ENCODE measurements at regions not wholly inside any gene's neighbourhood (a gene's known extent, or its start where the extent isn't known, plus 50 kb on each side); places are given as distances from the start of the nearest gene placed in this dataset.
"Not testable (repeated sequence)": the region's sequence is repeated elsewhere in the genome, so short reads cannot be mapped to it uniquely, and the experiment has no call there.

GRCh38 chr2:61774351-61774750, 79.5 kb downstream of the FAM161A start:
- DNase-seq: no peak

DNA sequence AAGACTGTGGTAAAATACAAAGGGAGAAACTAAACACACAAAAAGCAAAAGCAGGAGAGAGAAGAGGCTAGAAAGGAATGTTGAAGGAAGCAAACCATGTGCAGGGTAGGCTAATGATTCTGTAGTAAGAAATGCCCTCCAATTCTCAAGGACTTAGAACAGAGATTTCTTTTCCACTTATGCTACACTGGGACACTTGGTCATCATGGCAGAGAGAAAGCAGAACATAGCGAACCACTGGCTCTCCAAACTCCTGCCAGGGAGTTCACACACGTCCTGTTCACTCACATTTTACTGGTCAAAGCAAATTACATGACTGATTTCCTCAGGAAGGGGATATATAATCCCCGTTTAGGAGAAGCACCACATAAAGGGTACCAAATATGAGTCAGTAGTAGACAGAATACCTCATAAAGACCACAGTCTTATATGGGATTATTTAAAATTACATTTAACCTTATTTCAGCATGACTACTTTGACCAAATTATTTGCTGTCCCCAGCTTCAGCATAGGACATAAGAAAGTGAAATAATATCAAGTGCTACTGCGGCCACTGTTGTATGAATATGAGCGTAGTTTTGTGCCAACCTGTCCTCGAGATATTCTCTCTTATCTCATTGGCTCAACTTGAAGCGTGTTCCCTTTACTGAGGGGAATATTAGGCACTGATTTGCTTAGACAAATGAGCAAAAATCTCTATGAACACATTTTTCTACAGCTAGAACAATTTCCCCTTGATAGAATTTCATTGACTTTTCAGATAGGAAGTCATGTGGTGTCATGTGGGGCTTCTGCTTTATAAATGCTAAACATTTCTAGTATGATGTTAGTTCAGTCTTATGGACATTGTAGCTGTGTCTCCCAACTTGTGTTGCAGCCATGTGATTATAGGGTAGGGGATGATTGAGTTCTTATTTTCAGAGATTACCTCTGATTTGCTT, 81.7 kb downstream of the FAM161A start:
- no peak for DNase-seq

GRCh38 chr2:61770746-61771145, 83.1 kb downstream of the FAM161A start:
- no peak for DNase-seq

GRCh38 chr2:61770298-61770697, 83.6 kb downstream of the FAM161A start:
- no peak for DNase-seq

- DNase-seq: no peak
Measured at GRCh38 chr2:61769093-61769675, 84.7 kb downstream of the FAM161A start.

DNA sequence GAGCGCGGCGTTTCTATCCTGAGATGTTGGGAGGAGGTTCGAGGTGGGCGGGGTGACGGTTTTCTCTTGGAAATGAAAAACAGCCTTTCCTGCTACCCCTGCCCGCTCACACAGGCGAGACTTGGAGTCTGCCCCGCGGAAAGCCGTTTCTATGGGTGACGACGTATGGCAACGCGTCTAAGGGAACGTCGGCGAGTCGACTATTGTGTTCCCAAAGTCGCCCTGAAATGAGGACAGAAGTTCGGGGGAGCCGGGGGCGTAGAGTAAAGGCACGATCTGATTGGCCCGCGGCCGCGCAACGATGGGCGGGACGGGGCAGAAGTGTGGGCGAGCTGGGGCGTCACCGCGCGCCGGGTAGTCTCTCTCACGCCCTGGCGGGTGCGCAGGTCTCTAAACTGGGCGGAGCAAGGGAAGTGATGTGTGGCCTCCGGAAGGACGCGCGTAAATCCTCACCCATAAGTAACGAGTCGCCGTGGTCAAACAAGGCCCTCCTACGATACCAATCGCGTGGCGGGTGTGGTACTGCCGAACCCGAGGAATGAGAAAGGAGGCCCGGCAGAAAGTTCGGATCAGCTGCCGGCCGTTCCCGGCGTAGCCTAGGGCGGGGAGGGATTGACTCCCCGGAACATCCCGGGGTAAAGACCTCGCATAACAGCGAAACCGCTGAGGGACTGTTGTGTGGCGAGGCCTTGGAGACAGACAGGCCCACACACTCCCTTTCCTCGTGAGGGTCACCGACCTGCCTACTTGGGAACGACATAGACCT, 89.6 kb downstream of the FAM161A start:
- DNase-seq: peak; percentile 97 to 98

- no peak for DNase-seq
Measured at GRCh38 chr2:61763605-61764034, 90.2 kb downstream of the FAM161A start.

DNA sequence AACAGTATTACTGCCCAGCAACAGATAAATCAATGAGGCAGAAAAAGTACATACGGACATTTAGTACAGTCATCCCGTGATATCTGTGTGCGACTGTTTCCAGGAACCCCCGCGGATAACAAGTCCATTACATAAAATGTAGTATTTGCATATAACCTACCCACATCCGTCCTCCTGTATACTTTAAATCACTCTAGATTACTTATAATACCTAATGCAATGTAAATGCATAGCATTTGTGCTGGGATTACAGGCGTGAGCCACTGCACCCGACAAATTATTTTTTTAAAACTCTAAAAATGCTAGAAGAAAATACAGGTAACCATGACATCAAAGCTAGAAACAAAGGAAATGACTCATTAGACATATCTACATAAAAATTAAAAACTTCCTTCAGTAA, 91.6 kb downstream of the FAM161A start:
- DNase-seq: peak; percentile 3 to 43

DNA sequence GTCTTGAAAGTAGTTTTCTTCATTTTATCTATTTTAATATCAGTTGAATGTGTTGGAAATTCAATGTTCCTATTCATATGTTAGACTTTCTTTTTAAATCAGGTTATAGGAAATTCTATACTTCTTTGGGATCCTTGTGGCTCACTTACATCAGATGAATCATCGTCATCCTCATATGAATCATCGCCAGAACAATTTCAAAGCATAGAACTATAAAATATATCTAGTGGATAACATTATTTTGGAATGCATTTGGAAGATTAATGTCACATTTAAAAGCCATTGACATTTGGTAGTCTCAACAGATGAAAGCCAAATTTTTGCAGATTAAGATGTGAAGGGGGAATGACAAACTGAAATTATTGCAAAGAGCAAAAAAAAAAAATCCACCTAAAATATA, 94.1 kb downstream of the FAM161A start:
- DNase-seq: no peak

- no peak for DNase-seq
Measured at GRCh38 chr2:61759005-61759404, 94.9 kb downstream of the FAM161A start.

DNA sequence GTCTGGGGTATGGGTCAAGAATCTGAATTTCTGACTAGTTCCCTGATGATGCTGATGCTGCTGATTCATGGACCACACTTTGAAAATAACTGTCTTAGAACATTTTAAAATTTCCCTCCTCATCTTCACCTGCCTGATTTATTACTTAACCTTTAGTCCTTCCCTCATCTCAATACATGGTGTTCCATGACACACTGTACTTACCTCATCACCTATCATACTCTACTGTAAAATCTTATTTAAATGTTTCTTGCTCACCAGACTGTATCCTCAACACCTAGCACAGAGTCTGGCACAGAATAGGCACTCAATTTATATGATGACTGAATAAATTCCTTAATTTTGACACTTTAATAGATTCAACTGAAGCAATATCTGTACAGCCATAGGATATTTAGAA, 95.7 kb downstream of the FAM161A start:
- DNase-seq: no peak

- DNase-seq: no peak
Measured at GRCh38 chr2:61753512-61753911, 100.3 kb downstream of the FAM161A start.

- no peak for DNase-seq
Measured at GRCh38 chr2:61750624-61751023, 103.2 kb downstream of the FAM161A start.

DNA sequence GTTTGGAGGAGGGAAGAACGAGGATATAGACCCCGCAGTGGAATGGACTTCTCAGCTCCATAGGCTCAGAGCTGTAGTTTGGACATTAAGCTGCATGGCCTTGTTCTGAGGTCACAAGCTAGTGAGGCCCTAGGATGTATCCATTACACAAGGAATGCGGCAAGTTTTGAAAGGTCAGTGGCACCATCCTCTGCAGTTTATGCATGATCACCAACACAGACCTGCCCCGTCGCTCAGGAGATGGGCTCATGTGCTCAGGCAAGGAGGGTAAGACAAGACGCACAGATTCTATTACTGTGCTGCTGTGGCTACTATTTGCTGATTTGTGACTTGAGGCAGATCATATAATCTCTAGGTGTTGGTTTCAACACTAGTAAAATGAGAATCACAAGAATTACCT, 110.9 kb downstream of the FAM161A start:
- no peak for DNase-seq

GRCh38 chr2:61737841-61738240, 116.0 kb downstream of the FAM161A start:
- no peak for DNase-seq

DNA sequence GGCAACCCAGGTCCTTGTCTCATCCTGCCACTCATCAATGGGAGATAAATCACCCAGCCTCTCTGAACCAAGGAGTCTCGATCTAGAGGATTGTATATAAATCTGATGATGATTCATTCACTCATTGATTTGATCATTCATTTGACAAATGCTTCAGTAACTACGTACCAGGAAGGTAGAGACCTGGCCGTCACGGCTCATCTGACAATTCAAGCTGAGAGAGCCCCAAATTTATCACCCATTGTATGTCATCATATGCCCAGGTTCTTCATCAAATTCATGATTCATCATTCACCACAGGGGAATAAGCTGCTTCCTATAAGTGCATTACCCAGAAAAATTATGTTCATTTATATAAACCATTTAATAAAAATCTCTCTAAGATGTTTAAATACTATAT, 116.9 kb downstream of the FAM161A start:
- DNase-seq: no peak

GRCh38 chr2:61733563-61733962, 120.3 kb downstream of the FAM161A start:
- no peak for DNase-seq

- peak in 1 of 2 donors; percentile 5 for DNase-seq
Measured at GRCh38 chr2:61732787-61733186, 121.1 kb downstream of the FAM161A start.

DNA sequence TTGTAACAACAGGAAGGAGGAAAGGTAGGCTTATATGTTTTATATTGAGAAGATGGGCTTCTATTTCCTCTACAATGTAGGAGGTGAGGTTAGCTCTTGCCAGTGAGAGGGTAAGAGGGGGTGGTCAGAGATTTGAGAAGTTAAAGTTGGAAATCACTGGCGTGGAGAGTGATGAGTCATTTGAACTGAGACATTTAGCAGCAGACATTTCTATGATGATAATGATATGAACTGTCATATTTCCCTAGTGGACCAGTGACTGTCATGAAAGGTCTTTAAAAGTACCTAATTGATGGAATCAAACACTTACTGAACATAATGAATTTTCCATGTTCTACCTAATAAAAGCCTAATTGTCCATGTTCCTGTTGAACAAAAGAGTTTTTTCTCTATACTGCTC, 126.1 kb downstream of the FAM161A start:
- DNase-seq: no peak

- no peak for DNase-seq
Measured at GRCh38 chr2:61726456-61727209, 127.2 kb downstream of the FAM161A start.

DNA sequence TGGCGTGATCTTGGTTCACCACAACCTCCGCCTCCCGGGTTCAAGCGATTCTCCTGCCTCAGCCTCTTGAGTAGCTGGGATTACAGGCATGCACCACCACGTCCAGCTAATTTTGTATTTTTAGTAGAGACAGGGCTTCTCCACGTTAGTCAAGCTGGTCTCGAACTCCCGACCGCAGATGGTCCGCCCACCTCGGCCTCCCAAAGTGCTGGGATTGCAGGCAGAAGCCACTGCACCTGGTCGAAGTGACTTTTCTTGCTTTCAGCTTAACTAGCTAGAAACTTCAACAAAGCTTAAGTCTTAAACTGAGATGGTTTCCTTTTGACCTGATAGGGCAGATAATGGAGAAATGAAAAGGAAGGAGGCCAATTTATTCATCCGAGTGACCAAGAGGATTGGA, 130.5 kb downstream of the FAM161A start:
- DNase-seq: not testable (repeated sequence)

DNA sequence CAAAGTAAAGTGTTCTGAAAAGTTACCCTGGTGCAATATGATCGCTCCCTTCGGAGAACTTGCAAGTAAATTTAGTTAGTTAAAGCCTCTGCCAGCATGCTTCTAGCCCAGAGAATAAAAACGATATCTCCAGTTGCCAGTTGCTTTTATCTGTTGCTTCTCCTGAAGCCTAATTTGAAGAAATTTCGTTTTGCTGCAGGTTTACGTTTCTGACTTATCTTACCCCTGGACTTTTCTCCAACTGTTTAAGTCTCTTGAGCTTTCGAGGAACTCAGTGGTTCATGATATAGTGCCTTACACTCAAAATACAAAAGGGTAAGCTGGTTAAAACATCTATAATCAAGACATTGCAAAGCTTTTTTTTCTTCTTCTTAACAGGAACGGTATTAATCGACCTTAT, 131.1 kb downstream of the FAM161A start:
- no peak for DNase-seq

- DNase-seq: no peak
Measured at GRCh38 chr2:61722318-61722717, 131.5 kb downstream of the FAM161A start.
